ENCODE measurements at regions not wholly inside any gene's neighbourhood (a gene's known extent, or its start where the extent isn't known, plus 50 kb on each side); places are given as distances from the start of the nearest gene placed in this dataset.

GRCh38 chr3:83140983-83141382 is 1379.5 kb upstream of the GBE1 start:
- TF ChIP-seq EP300 (IDR thresholded peaks at IDR 0.05; ENCODE audit: borderline replicate concordance) (no peak), FOXM1 (IDR thresholded peaks at IDR 0.05; ENCODE audit: borderline replicate concordance, low read depth) (no peak), NFIC (IDR thresholded peaks at IDR 0.05) (no peak), CREB1 (IDR thresholded peaks at IDR 0.05; ENCODE audit: low read depth) (no peak), EGR1 (IDR thresholded peaks at IDR 0.05) (no peak), ZBTB7A (IDR thresholded peaks at IDR 0.05; ENCODE audit: low read depth) (no peak), TAF1 (IDR thresholded peaks at IDR 0.05; ENCODE audit: low read depth) (no peak), TEAD4 (IDR thresholded peaks at IDR 0.05) (no peak), CEBPB (IDR thresholded peaks at IDR 0.05) (no peak), TCF12 (IDR thresholded peaks at IDR 0.05; ENCODE audit: low read depth) (no peak), MAX (IDR thresholded peaks at IDR 0.05) (no peak), REST (IDR thresholded peaks at IDR 0.05; ENCODE audit: low read depth) (no peak), USF1 (IDR thresholded peaks at IDR 0.05) (no peak), RAD21 (IDR thresholded peaks at IDR 0.05; ENCODE audit: low read depth) (no peak), YY1 (IDR thresholded peaks at IDR 0.05; ENCODE audit: low read depth) (no peak)

GRCh38 chr3:83131236-83131635 is 1369.8 kb upstream of the GBE1 start:
- no peak for TF ChIP-seq MAX (IDR thresholded peaks at IDR 0.05)
- no peak for TF ChIP-seq RAD21 (IDR thresholded peaks at IDR 0.05; ENCODE audit: low read depth)

- TF ChIP-seq USF1 (IDR thresholded peaks at IDR 0.05) (no peak), YY1 (IDR thresholded peaks at IDR 0.05; ENCODE audit: low read depth) (no peak), EGR1 (IDR thresholded peaks at IDR 0.05) (no peak), NFIC (IDR thresholded peaks at IDR 0.05) (no peak), FOXM1 (IDR thresholded peaks at IDR 0.05; ENCODE audit: borderline replicate concordance, low read depth) (no peak)
Measured at GRCh38 chr3:83122774-83123350, 1361.4 kb upstream of the GBE1 start.

GRCh38 chr3:83093222-83093572 is 1331.8 kb upstream of the GBE1 start:
- TF ChIP-seq TEAD4 (IDR thresholded peaks at IDR 0.05) (no peak), REST (IDR thresholded peaks at IDR 0.05; ENCODE audit: low read depth) (no peak), EGR1 (IDR thresholded peaks at IDR 0.05) (no peak), TCF12 (IDR thresholded peaks at IDR 0.05; ENCODE audit: low read depth) (no peak), USF1 (IDR thresholded peaks at IDR 0.05) (no peak), YY1 (IDR thresholded peaks at IDR 0.05; ENCODE audit: low read depth) (no peak), FOXM1 (IDR thresholded peaks at IDR 0.05; ENCODE audit: borderline replicate concordance, low read depth) (no peak), CREB1 (IDR thresholded peaks at IDR 0.05; ENCODE audit: low read depth) (no peak), CEBPB (IDR thresholded peaks at IDR 0.05) (no peak), MAX (IDR thresholded peaks at IDR 0.05) (no peak), ZBTB7A (IDR thresholded peaks at IDR 0.05; ENCODE audit: low read depth) (no peak), EP300 (IDR thresholded peaks at IDR 0.05; ENCODE audit: borderline replicate concordance) (no peak), NFIC (IDR thresholded peaks at IDR 0.05) (no peak), TAF1 (IDR thresholded peaks at IDR 0.05; ENCODE audit: low read depth) (no peak), RAD21 (IDR thresholded peaks at IDR 0.05; ENCODE audit: low read depth) (no peak)

GRCh38 chr3:83092521-83093221 is 1331.2 kb upstream of the GBE1 start:
- no peak for TF ChIP-seq EP300 (IDR thresholded peaks at IDR 0.05; ENCODE audit: borderline replicate concordance)
- no peak for TF ChIP-seq TCF12 (IDR thresholded peaks at IDR 0.05; ENCODE audit: low read depth)
- TF ChIP-seq RAD21 (IDR thresholded peaks at IDR 0.05; ENCODE audit: low read depth): no peak
- no peak for TF ChIP-seq REST (IDR thresholded peaks at IDR 0.05; ENCODE audit: low read depth)
- TF ChIP-seq MAX (IDR thresholded peaks at IDR 0.05): no peak
- TF ChIP-seq EGR1 (IDR thresholded peaks at IDR 0.05): no peak
- TF ChIP-seq FOXM1 (IDR thresholded peaks at IDR 0.05; ENCODE audit: borderline replicate concordance, low read depth): no peak
- TF ChIP-seq TAF1 (IDR thresholded peaks at IDR 0.05; ENCODE audit: low read depth): no peak
- no peak for TF ChIP-seq NFIC (IDR thresholded peaks at IDR 0.05)
- no peak for TF ChIP-seq USF1 (IDR thresholded peaks at IDR 0.05)
- no peak for TF ChIP-seq CEBPB (IDR thresholded peaks at IDR 0.05)
- no peak for TF ChIP-seq YY1 (IDR thresholded peaks at IDR 0.05; ENCODE audit: low read depth)
- TF ChIP-seq TEAD4 (IDR thresholded peaks at IDR 0.05): no peak
